HepG2 (cell line): ENCODE measurements at regions not wholly inside any gene's neighbourhood (a gene's known extent, or its start where the extent isn't known, plus 50 kb on each side); places are given as distances from the start of the nearest gene placed in this dataset.

Experiments
- ATAC-seq: fragments of 200-7000 bp; cut with Tn5 transposase; 3 replicates; pipeline ENCODE4 v1.9.1; 2020; ENCODE audit warnings: mild to moderate bottlenecking, moderate library complexity
- BruUV-seq: library from RNA; stranded (reverse); fragments of 400-500 nt; replicated peaks from 2 replicates; lab custom pipeline; 2021; lab: Mats Ljungman, UMichigan
- CTCF ChIA-PET: fragments of 300-600 bp; formaldehyde crosslinking; extraction: SDS; loops from one replicate; lab custom pipeline; 2021; ENCODE audit warnings: low total read pairs, inconsistent platforms, low intra/inter-chr PET ratio; lab: Yijun Ruan, JAX
- POLR2A ChIA-PET: fragments of 350-600 bp; sonication (Branson Sonifier 250); formaldehyde crosslinking; loops from one replicate; lab custom pipeline; 2020; ENCODE audit warnings: antibody characterized with exemption, inconsistent platforms; lab: Yijun Ruan, JAX
- DNase-seq: peaks from one replicate; pipeline ENCODE4 v3.0.0-alpha.2; 2015; ENCODE audit warnings: low spot score
- FAIRE-seq: peaks from 3 replicates; lab custom pipeline; 2011; peaks lifted over from hg19 to GRCh38; lab: Jason Lieb, UNC
- H2AFZ ChIP-seq: one replicate; pipeline ENCODE4 v1.6.1; 2011; ENCODE audit warnings: low read length, inconsistent platforms
- H3K27ac ChIP-seq: fragments of 300-600 bp; 3 replicates; pipeline ENCODE4 v1.8.0; 2011; ENCODE audit warnings: mixed run types, mild to moderate bottlenecking, mixed read lengths, low read length, inconsistent platforms; ENCODE audit not compliant: insufficient read depth; ENCODE audit errors: extremely low read length
- H3K27me3 ChIP-seq, 2 experiments: fragments of 200-600 bp in 1 of 2; 2 replicates in 1 of 2; 3 replicates in 1 of 2; pipeline versions ENCODE4 v1.6.0 to v1.8.0; 2011; ENCODE audit warnings: low read length in 2 of 2, mild to moderate bottlenecking in 2 of 2, moderate library complexity in 2 of 2, inconsistent platforms in 1 of 2; ENCODE audit not compliant: insufficient read depth in 2 of 2, control insufficient read depth in 1 of 2
- H3K36me3 ChIP-seq, 2 experiments: fragments of 200-600 bp in 1 of 2; replicated peaks in 1 of 2; 2 replicates in 1 of 2; 3 replicates in 1 of 2; pipeline versions ENCODE4 v1.5.1 to v1.8.0; 2011; ENCODE audit warnings: low read length in 2 of 2, inconsistent platforms in 1 of 2; ENCODE audit not compliant: insufficient read depth in 2 of 2, control insufficient read depth in 1 of 2
- H3K4me1 ChIP-seq: 2 replicates; pipeline ENCODE4 v1.5.1; 2012; ENCODE audit warnings: low read length, inconsistent platforms; ENCODE audit not compliant: insufficient read depth
- H3K4me2 ChIP-seq: 2 replicates; pipeline ENCODE4 v1.6.0; 2011; ENCODE audit warnings: low read depth, low read length, inconsistent platforms
- H3K4me3 ChIP-seq, 3 experiments: fragments of 200-600 bp in 1 of 3; sonication (generic), shearing (Covaris generic) in 1 of 3; replicated peaks in 1 of 3; 2 replicates each; pipeline ENCODE4 v1.5.1; 2011 to 2016; ENCODE audit warnings: low read length in 3 of 3, inconsistent platforms in 2 of 3, low read depth in 2 of 3, mild to moderate bottlenecking in 2 of 3, control low read depth in 1 of 3, mixed read lengths in 1 of 3; ENCODE audit not compliant: insufficient read depth in 1 of 3
- H3K79me2 ChIP-seq: one replicate; pipeline ENCODE4 v1.6.1; 2011; ENCODE audit warnings: low read length, inconsistent platforms; ENCODE audit not compliant: insufficient read depth
- H3K9ac ChIP-seq: 2 replicates; pipeline ENCODE4 v1.6.0; 2011; ENCODE audit warnings: mild to moderate bottlenecking, low read depth, low read length, inconsistent platforms; ENCODE audit not compliant: insufficient read depth
- H3K9me3 ChIP-seq: 2 replicates; pipeline ENCODE4 v1.5.1; 2012; ENCODE audit warnings: mild to moderate bottlenecking, low read length
- H4K20me1 ChIP-seq: 2 replicates; pipeline ENCODE4 v1.6.0; 2011; ENCODE audit warnings: inconsistent platforms, mild to moderate bottlenecking, low read length, moderate library complexity; ENCODE audit not compliant: insufficient read depth
- CBX2 ChIP-seq, 2 experiments: fragments of 200-600 bp in 1 of 2; sonication (generic); formaldehyde crosslinking in 1 of 2; IDR thresholded peaks; 2 replicates each; pipeline versions ENCODE4 v1.7.0 to v1.8.1; 2018 to 2022; ENCODE audit warnings: low read depth in 2 of 2, low read length in 1 of 2, mild to moderate bottlenecking in 1 of 2, missing genetic modification reagents in 1 of 2
- FOXK1 ChIP-seq: sonication (generic); formaldehyde crosslinking; IDR thresholded peaks from 2 replicates; pipeline ENCODE4 v1.4.0; 2020; ENCODE audit warnings: low read depth, missing genetic modification reagents, borderline replicate concordance
- KDM5B ChIP-seq: sonication (generic); formaldehyde crosslinking; IDR thresholded peaks from 2 replicates; pipeline ENCODE4 v1.4.0; 2020; ENCODE audit warnings: missing genetic modification reagents, mild to moderate bottlenecking, borderline replicate concordance
- RAD21 ChIP-seq: fragments of 450-650 bp; formaldehyde crosslinking; IDR thresholded peaks from 2 replicates; pipeline ENCODE4 v1.5.0; 2020; ENCODE audit warnings: mild to moderate bottlenecking
- YEATS2 ChIP-seq: sonication (generic); formaldehyde crosslinking; IDR thresholded peaks from 2 replicates; pipeline ENCODE4 v1.4.0; 2020; ENCODE audit warnings: missing genetic modification reagents, borderline replicate concordance
- ZNF136 ChIP-seq: sonication (generic); formaldehyde crosslinking; IDR thresholded peaks from 2 replicates; pipeline ENCODE4 v1.8.1; 2022; ENCODE audit warnings: low read depth, mild to moderate bottlenecking, moderate library complexity, missing genetic modification reagents
- ZNF430 ChIP-seq: sonication (generic); formaldehyde crosslinking; IDR thresholded peaks from 2 replicates; pipeline ENCODE4 v1.9.0; 2021; ENCODE audit warnings: mild to moderate bottlenecking, missing genetic modification reagents
- ZNF460 ChIP-seq: sonication (generic); formaldehyde crosslinking; IDR thresholded peaks from 2 replicates; pipeline ENCODE4 v1.5.1; 2020; ENCODE audit warnings: missing genetic modification reagents, mild to moderate bottlenecking, borderline replicate concordance
- in situ Hi-C: cut with HindIII; loops from 2 replicates; pipeline ENCODE4 v1.10.0; 2017; ENCODE audit warnings: low pct_unique_long_range_greater_than_20kb; ENCODE audit not compliant: extremely low pct_ligation_motif_present
- intact Hi-C: fragments of 100-400 bp; cut with micrococcal nuclease; formaldehyde crosslinking; loops from one replicate; pipeline ENCODE4 v1.10.0; 2022; ENCODE audit not compliant: unreplicated experiment
- TF ChIP-seq, protein P1 (sequence below): sonication (generic); formaldehyde crosslinking; IDR thresholded peaks from 2 replicates; pipeline ENCODE4 v1.4.0; 2020; ENCODE audit warnings: missing genetic modification reagents, mild to moderate bottlenecking, borderline replicate concordance
- TF ChIP-seq, protein P2 (sequence below): sonication (generic); formaldehyde crosslinking; IDR thresholded peaks from 2 replicates; pipeline ENCODE4 v1.5.1; 2020; ENCODE audit warnings: missing genetic modification reagents, mild to moderate bottlenecking, borderline replicate concordance
- TF ChIP-seq, protein P3 (sequence below): sonication (generic); formaldehyde crosslinking; IDR thresholded peaks from 2 replicates; pipeline ENCODE4 v1.4.0; 2020; ENCODE audit warnings: missing genetic modification reagents, mild to moderate bottlenecking, borderline replicate concordance
- TF ChIP-seq, protein P4 (sequence below): sonication (generic); formaldehyde crosslinking; IDR thresholded peaks from 2 replicates; pipeline ENCODE4 v1.5.1; 2020; ENCODE audit warnings: missing genetic modification reagents, mild to moderate bottlenecking, borderline replicate concordance
- TF ChIP-seq, protein P5 (sequence below): sonication (generic); formaldehyde crosslinking; IDR thresholded peaks from 2 replicates; pipeline ENCODE4 v1.4.0; 2020; ENCODE audit warnings: mild to moderate bottlenecking, missing genetic modification reagents

DNA sequence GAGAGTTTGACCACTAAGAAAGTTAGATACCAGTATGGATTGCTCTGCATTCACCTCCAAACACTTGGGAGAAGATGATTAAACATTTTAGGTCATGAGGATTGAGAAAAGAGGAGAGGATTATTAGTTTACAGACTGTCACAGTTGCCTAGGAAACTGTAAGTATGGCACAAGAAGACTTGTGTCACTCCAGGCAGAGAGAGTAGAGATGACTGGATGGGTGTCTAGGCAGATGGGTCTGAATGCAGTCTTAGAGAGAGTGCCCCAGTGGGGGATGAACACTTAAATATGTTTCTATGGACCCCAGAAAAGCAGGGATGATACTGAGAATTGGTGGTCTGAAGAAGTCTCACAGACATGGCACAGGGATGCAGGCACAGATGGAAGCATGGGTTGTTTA, 477.6 kb upstream of the B3GALT2 start:
- H3K4me3 ChIP-seq = no peak overlapping the region
- no peaks in the 10 kb centered on the region for H4K20me1 ChIP-seq
- H3K27me3 ChIP-seq = no peaks in the 10 kb centered on the region
- FAIRE-seq = no peak
- no peaks in the 10 kb centered on the region for H3K79me2 ChIP-seq
- in situ Hi-C loops (no loop called here), intact Hi-C loops (no loop called here)
- ATAC-seq = no peak
- H3K36me3 ChIP-seq = no peaks in the 10 kb centered on the region
- ChIA-PET CTCF (no interaction called here), POLR2A (no interaction called here)
- H3K27ac ChIP-seq = no peak overlapping the region
- no peaks in the 10 kb centered on the region for H3K4me1 ChIP-seq
- no peak overlapping the region for H2AFZ ChIP-seq
- BruUV-seq = no TSS peak
- no peaks in the 10 kb centered on the region for H3K9me3 ChIP-seq
- TF ChIP-seq, protein P1, sequence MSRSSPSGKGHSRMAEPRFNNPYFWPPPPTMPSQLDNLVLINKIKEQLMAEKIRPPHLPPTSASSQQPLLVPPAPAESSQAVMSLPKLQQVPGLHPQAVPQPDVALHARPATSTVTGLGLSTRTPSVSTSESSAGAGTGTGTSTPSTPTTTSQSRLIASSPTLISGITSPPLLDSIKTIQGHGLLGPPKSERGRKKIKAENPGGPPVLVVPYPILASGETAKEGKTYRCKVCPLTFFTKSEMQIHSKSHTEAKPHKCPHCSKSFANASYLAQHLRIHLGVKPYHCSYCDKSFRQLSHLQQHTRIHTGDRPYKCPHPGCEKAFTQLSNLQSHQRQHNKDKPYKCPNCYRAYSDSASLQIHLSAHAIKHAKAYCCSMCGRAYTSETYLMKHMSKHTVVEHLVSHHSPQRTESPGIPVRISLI (CRISPR knock-in tag) = no peak
- TF ChIP-seq, protein P2, sequence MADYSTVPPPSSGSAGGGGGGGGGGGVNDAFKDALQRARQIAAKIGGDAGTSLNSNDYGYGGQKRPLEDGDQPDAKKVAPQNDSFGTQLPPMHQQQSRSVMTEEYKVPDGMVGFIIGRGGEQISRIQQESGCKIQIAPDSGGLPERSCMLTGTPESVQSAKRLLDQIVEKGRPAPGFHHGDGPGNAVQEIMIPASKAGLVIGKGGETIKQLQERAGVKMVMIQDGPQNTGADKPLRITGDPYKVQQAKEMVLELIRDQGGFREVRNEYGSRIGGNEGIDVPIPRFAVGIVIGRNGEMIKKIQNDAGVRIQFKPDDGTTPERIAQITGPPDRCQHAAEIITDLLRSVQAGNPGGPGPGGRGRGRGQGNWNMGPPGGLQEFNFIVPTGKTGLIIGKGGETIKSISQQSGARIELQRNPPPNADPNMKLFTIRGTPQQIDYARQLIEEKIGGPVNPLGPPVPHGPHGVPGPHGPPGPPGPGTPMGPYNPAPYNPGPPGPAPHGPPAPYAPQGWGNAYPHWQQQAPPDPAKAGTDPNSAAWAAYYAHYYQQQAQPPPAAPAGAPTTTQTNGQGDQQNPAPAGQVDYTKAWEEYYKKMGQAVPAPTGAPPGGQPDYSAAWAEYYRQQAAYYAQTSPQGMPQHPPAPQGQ (CRISPR knock-in tag) = no peak
- no peak for TF ChIP-seq ZNF136 (CRISPR knock-in tag)
- no peak for TF ChIP-seq RAD21
- TF ChIP-seq ZNF460 = no peak
- TF ChIP-seq YEATS2 = no peak
- TF ChIP-seq, protein P3, sequence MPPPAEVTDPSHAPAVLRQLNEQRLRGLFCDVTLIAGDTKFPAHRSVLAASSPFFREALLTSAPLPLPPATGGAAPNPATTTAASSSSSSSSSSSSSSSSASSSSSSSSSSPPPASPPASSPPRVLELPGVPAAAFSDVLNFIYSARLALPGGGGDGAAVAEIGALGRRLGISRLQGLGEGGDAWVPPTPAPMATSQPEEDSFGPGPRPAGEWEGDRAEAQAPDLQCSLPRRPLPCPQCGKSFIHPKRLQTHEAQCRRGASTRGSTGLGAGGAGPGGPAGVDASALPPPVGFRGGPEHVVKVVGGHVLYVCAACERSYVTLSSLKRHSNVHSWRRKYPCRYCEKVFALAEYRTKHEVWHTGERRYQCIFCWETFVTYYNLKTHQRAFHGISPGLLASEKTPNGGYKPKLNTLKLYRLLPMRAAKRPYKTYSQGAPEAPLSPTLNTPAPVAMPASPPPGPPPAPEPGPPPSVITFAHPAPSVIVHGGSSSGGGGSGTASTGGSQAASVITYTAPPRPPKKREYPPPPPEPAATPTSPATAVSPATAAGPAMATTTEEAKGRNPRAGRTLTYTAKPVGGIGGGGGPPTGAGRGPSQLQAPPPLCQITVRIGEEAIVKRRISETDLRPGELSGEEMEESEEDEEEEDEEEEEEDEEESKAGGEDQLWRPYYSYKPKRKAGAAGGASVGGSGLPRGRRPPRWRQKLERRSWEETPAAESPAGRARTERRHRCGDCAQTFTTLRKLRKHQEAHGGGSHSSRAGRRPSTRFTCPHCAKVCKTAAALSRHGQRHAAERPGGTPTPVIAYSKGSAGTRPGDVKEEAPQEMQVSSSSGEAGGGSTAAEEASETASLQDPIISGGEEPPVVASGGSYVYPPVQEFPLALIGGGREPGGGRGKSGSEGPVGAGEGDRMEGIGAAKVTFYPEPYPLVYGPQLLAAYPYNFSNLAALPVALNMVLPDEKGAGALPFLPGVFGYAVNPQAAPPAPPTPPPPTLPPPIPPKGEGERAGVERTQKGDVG (CRISPR knock-in tag) = no peak
- TF ChIP-seq FOXK1 (CRISPR knock-in tag) = no peak
- TF ChIP-seq, protein P4, sequence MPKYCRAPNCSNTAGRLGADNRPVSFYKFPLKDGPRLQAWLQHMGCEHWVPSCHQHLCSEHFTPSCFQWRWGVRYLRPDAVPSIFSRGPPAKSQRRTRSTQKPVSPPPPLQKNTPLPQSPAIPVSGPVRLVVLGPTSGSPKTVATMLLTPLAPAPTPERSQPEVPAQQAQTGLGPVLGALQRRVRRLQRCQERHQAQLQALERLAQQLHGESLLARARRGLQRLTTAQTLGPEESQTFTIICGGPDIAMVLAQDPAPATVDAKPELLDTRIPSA = no peak
- TF ChIP-seq, protein P5, sequence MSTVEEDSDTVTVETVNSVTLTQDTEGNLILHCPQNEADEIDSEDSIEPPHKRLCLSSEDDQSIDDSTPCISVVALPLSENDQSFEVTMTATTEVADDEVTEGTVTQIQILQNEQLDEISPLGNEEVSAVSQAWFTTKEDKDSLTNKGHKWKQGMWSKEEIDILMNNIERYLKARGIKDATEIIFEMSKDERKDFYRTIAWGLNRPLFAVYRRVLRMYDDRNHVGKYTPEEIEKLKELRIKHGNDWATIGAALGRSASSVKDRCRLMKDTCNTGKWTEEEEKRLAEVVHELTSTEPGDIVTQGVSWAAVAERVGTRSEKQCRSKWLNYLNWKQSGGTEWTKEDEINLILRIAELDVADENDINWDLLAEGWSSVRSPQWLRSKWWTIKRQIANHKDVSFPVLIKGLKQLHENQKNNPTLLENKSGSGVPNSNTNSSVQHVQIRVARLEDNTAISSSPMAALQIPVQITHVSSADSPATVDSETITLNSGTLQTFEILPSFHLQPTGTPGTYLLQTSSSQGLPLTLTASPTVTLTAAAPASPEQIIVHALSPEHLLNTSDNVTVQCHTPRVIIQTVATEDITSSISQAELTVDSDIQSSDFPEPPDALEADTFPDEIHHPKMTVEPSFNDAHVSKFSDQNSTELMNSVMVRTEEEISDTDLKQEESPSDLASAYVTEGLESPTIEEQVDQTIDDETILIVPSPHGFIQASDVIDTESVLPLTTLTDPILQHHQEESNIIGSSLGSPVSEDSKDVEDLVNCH (CRISPR knock-in tag) = no peak
- TF ChIP-seq CBX2 (IDR thresholded peaks at IDR 0.05; ENCODE audit: low read depth, low read length) = no peak
- no peak for TF ChIP-seq CBX2 (CRISPR knock-in tag; IDR thresholded peaks at IDR 0.05; ENCODE audit: low read depth)
- TF ChIP-seq ZNF430 (CRISPR knock-in tag) = no peak
- TF ChIP-seq KDM5B (CRISPR knock-in tag) = no peak
- no peak overlapping the region for H3K9ac ChIP-seq
- DNase-seq = no peak
- no peak overlapping the region for H3K4me2 ChIP-seq
